GM18861 (cell line): ENCODE measurements at regions not wholly inside any gene's neighbourhood (a gene's known extent, or its start where the extent isn't known, plus 50 kb on each side); places are given as distances from the start of the nearest gene placed in this dataset.

ENCODE experiments used
- ATAC-seq: cut with Tn5 transposase; IDR thresholded peaks from one replicate; pipeline ENCODE4 v1.9.1; 2021; ENCODE audit not compliant: unreplicated experiment

DNA sequence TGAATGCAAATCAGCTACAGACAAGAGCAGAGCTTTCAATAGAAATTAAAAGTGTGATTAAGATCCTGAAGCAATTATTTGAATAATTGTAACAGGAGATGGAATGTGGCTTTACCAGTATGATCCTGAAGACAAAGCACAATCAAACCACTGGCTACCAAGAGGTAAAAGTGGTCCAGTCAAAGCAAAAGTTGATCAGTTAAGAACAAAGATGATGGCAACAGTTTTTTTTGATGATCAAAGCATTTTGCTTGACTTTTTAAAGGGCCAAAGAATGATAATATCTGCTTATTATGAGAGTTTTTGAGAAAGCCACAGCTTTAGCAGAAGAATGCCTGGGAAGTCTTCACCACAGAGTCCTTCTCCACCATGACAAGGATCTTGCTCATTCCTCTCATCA lies 409.2 kb downstream of the CSNK1G3 start:
- ATAC-seq = no peak

DNA sequence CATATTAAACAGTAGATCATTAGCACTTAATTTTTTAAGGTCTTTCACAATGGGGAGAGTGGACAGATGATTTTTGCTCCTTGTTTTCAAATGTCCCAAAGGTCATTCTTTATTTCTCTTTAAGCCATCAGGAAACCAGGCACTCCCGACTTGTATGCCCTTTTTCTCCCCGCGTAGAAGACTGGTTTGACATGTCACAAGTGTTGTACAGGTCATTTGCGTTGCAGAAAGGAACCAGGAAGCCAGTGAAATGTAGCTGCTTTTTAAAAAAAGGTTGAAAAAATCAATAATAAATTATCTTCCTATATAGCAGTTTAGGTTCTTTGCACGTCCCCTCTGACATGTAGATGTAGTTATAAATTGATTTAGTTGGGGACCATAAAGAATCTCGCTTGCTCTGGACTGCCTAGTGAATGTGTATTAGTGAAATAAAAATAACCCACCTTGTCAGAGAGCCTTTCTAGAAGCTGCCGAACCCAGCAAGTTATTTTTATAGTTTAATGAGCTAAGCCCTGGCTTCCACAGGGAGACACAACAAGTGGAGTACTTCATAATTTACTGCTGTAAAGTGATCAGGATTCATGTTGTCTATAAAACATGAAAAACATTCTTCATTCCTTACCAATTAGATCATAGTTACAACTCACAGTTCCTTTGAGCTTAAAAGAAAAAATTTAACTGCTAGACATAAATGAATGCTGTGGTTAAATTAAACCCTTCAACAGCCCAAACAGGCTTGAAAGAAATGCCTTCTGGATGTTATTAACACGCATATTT lies 404.6 kb downstream of the CSNK1G3 start:
- no peak for ATAC-seq

DNA sequence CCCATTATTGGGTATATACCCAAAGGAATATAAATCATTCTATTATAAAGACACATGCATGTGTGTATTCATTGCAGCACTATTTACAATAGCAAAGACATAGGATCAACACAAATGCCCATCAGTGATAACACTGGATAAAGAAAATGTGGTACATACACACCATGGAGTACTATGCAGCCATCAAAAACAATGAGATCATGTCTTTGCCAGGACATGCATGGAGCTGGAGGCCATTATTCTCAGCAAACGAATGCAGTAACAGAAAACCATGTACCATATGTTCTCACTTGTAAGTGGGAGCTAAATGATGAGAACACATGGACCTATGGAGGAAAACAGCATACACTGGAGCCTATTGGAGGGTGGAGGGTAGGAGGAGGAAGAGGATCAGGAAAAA lies 402.4 kb downstream of the CSNK1G3 start:
- no peak for ATAC-seq

- no peak for ATAC-seq
Observed at GRCh38 chr5:123907349-123907748, 395.4 kb downstream of the CSNK1G3 start.

- ATAC-seq = no peak
Observed at GRCh38 chr5:123906698-123907295, 394.8 kb downstream of the CSNK1G3 start.

GRCh38 chr5:123885081-123885480 lies 373.1 kb downstream of the CSNK1G3 start:
- no peak for ATAC-seq

GRCh38 chr5:123882965-123883345 lies 371.0 kb downstream of the CSNK1G3 start:
- no peak for ATAC-seq

GRCh38 chr5:123882319-123882964 lies 370.5 kb downstream of the CSNK1G3 start:
- ATAC-seq = no peak

- ATAC-seq = no peak
Observed at GRCh38 chr5:123881759-123882244, 369.8 kb downstream of the CSNK1G3 start.

GRCh38 chr5:123880875-123881274 lies 368.9 kb downstream of the CSNK1G3 start:
- ATAC-seq = no peak

- ATAC-seq = no peak
Observed at GRCh38 chr5:123879071-123879470, 367.1 kb downstream of the CSNK1G3 start.

- ATAC-seq = no peak
Observed at GRCh38 chr5:123876276-123876790, 364.4 kb downstream of the CSNK1G3 start.

DNA sequence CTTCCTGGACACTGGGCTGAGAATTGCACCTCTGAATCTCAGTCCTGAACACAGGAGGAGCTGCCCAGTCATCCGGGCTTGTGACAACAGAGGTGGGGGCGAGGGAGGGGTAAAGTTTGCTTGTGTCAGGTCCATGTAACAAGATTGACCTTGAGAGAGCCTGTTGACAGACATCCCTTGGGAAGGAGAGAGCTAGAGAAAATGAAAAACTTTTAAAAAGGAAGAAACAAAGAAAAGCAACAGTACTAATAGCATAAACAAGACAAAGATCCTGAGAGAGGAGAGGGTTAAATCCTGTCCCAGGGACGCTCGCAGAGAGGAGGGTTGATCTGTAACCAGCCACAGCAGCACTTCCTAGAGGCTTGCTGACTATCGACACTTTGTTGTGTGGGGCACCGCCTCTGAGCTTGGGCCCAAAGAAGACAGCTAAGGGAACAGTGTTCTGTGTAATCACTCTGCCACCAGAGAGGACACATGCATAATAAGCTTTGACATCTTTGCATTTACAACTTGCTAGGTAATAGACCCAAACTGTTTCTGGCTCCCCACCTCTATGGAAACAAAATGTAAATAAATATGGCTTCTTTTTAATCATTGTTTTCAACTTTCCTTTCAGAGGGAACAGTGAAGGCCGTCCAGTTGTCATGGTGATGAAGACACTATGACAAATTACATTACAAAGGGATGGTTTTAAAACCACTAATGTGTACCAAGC lies 363.7 kb downstream of the CSNK1G3 start:
- ATAC-seq = no peak

DNA sequence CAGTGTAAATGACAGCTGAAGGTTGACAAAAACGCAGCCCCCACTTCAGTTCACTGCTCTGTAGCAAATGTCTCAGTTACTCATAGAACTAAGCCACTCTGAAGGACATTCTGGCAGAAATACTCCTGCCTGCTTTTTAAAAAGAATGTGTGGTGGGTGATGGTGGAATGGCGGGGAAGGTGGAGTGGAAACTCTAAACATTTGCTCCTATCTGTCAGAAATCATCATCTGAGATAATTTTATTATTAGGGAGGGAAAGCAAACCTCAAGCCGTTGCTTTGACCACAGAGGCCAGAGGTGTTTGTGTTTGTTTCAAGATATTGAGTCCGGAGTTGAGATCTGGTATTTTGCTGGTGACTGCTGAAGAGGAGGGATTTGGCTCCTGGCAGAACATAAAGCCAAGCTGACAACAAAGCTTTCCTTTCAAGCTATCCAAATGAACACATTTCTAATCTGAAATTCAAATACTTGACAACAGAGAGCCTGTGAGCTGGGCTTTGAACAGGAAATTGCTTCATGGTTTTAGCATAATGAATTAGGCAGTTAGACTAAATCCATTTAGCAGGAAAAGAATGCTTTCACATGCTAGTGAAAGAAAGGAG lies 362.7 kb downstream of the CSNK1G3 start:
- no peak for ATAC-seq

- ATAC-seq = no peak
Observed at GRCh38 chr5:123873846-123874245, 361.9 kb downstream of the CSNK1G3 start.

DNA sequence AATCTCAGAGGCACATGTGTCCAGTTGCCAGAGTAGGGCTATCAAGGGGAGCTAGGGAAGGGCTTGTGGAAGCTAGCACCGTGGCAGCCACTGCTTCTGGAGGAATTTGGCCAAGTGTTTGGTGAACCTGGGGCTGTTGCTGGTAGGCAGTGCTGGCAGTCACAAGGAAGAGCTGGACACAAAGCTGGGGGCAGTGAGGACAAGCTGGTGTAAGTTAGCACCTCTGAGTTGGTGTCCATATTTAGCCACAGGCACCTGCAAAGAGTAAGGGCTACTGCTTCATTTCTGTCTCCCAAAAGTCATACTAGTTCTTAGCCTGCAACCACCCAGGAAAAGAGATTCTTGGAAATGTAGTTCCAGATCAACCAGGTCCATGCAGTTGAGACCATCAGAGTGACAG lies 359.4 kb downstream of the CSNK1G3 start:
- no peak for ATAC-seq

GRCh38 chr5:123868881-123869280 lies 356.9 kb downstream of the CSNK1G3 start:
- no peak for ATAC-seq

DNA sequence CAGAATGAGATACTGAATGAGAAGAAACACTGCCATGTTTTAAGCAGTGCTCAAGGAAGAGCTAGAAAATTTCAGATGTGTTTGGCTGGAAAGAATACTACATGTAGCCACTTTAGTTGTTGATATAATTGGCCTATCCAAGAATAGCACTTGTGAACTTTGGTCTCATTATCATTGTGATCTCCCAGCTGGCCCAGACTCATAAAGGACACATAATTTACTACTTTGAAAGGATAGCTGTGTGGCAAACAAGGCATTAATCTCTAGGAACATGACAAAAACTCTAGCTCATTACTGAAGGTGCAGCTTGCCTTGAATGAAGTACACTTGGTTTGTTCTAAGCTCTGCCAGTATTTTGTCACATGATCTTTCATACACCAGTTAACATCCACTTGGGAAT lies 356.3 kb downstream of the CSNK1G3 start:
- no peak for ATAC-seq

DNA sequence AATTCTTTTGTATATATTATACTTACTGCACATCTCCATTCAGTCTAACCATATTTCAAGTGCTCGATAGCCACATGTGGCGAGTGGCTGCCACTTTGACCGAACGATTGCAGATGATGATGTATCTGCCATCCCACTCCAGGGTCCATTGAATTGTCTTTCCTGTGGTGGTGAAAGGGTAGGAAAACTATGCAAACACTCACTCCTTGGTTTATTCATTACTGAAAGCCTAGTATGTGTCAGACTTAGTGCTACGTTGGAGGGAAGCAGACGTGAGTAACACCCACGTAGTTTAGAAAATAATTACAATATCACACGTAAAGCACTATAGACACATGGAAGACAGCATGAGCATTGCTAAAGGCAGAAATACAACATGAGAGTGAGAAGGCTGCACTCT lies 353.7 kb downstream of the CSNK1G3 start:
- no peak for ATAC-seq

DNA sequence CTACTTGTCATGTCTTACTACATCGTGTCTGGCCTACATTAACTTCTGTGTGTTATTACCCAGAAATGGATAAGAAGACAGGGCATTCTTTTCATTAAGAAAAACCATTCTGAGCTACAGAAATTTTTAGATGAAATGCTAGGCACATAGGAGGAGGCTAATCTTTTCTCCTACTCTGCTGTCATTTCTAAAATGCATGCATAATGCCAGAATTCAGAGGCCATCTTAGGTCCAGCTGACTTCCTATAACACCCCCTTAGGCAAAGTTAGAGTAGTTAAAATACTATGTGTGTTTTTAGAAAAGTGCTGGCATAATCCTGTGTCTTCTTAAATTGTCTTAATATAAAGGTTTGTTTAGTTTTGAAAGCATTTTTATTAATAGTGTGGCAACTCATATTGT lies 352.6 kb downstream of the CSNK1G3 start:
- no peak for ATAC-seq

DNA sequence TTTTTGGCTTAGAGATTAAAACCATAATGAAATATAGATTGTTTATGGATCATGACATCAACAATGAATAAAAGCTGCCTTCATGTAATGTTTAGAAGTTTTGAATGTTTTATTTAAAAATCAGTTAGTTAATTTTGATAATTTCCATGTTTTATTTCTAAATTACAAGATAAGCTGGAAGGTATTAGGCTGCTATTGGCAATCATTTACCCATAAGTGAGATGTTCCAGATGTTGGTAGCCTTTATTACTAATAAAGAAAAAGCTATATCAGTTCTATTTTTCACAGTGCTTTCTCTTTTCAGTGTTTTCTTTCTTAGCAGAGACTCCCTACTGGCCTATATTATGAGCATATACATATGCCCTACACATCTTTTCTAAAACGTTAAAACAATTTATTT lies 347.0 kb downstream of the CSNK1G3 start:
- no peak for ATAC-seq
